Activated CD4-positive, alpha-beta T cell treated with anti-CD3 and anti-CD28 coated beads, Interleukin-2, amount 50 U/mL, for 48 hours (primary cell): ENCODE measurements at regions not wholly inside any gene's neighbourhood (a gene's known extent, or its start where the extent isn't known, plus 50 kb on each side); places are given as distances from the start of the nearest gene placed in this dataset.
"Not testable (repeated sequence)": the region's sequence is repeated elsewhere in the genome, so short reads cannot be mapped to it uniquely, and the experiment has no call there.

Experiments used
- DNase-seq, 2 experiments: peaks; one replicate each; pipeline ENCODE4 v3.0.0-alpha.2; 2020

- no peak for DNase-seq
Observed at GRCh38 chr16:87198328-87198832, 118.8 kb downstream of the C16orf95 start.

- no peak for DNase-seq
Observed at GRCh38 chr16:87198881-87199280, 118.3 kb downstream of the C16orf95 start.

- DNase-seq: no peak
Observed at GRCh38 chr16:87199379-87199778, 117.8 kb downstream of the C16orf95 start.

- DNase-seq: no peak
Observed at GRCh38 chr16:87199901-87200300, 117.3 kb downstream of the C16orf95 start.

- no peak for DNase-seq
Observed at GRCh38 chr16:87200637-87201036, 116.6 kb downstream of the C16orf95 start.

- no peak for DNase-seq
Observed at GRCh38 chr16:87201052-87201451, 116.1 kb downstream of the C16orf95 start.

GRCh38 chr16:87201790-87202189 is 115.4 kb downstream of the C16orf95 start:
- DNase-seq: no peak

- no peak for DNase-seq
Observed at GRCh38 chr16:87202346-87202745, 114.8 kb downstream of the C16orf95 start.

- peak; percentile 60 to 65 for DNase-seq
Observed at GRCh38 chr16:87203060-87203656, 114.0 kb downstream of the C16orf95 start.

GRCh38 chr16:87206646-87207451 is 110.3 kb downstream of the C16orf95 start:
- no peak for DNase-seq

GRCh38 chr16:87207509-87207908 is 109.7 kb downstream of the C16orf95 start:
- no peak for DNase-seq

GRCh38 chr16:87207965-87208364 is 109.2 kb downstream of the C16orf95 start:
- no peak for DNase-seq

- DNase-seq: not testable (repeated sequence)
Observed at GRCh38 chr16:87208968-87209367, 108.2 kb downstream of the C16orf95 start.

GRCh38 chr16:87209808-87210512 is 107.2 kb downstream of the C16orf95 start:
- no peak for DNase-seq

- no peak for DNase-seq
Observed at GRCh38 chr16:87210894-87211293, 106.3 kb downstream of the C16orf95 start.

- DNase-seq: no peak
Observed at GRCh38 chr16:87212026-87212425, 105.2 kb downstream of the C16orf95 start.

GRCh38 chr16:87213536-87213935 is 103.7 kb downstream of the C16orf95 start:
- no peak for DNase-seq

GRCh38 chr16:87216148-87216840 is 100.9 kb downstream of the C16orf95 start:
- no peak for DNase-seq

- no peak for DNase-seq
Observed at GRCh38 chr16:87216841-87217275, 100.3 kb downstream of the C16orf95 start.

GRCh38 chr16:87217802-87218201 is 99.4 kb downstream of the C16orf95 start:
- not testable (repeated sequence) for DNase-seq

GRCh38 chr16:87218281-87219055 is 98.7 kb downstream of the C16orf95 start:
- DNase-seq: no peak

GRCh38 chr16:87219287-87219909 is 97.8 kb downstream of the C16orf95 start:
- DNase-seq: no peak
